ENCODE measurements at regions not wholly inside any gene's neighbourhood (a gene's known extent, or its start where the extent isn't known, plus 50 kb on each side); places are given as distances from the start of the nearest gene placed in this dataset.

DNA sequence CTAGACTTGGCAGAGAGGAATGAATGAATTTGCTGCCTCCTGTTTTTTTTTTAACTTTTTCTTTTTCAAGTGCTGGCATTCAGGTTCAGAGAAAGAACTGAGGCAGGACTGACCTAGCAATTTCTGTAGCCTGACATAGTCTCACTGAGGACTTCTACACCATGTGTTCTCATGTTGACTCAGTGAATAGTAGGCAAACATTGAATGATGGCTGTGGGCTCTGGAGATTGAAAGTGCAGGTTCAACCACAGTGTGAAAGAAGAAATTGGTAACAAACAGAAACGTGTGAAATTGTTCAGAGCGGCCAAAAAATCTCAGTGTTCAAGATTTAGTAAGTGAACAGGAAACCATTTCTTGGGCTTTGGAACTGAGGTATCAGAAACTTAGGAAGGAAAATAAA, 322.4 kb upstream of the GHITM start:
- TF ChIP-seq, protein P1, sequence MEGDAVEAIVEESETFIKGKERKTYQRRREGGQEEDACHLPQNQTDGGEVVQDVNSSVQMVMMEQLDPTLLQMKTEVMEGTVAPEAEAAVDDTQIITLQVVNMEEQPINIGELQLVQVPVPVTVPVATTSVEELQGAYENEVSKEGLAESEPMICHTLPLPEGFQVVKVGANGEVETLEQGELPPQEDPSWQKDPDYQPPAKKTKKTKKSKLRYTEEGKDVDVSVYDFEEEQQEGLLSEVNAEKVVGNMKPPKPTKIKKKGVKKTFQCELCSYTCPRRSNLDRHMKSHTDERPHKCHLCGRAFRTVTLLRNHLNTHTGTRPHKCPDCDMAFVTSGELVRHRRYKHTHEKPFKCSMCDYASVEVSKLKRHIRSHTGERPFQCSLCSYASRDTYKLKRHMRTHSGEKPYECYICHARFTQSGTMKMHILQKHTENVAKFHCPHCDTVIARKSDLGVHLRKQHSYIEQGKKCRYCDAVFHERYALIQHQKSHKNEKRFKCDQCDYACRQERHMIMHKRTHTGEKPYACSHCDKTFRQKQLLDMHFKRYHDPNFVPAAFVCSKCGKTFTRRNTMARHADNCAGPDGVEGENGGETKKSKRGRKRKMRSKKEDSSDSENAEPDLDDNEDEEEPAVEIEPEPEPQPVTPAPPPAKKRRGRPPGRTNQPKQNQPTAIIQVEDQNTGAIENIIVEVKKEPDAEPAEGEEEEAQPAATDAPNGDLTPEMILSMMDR (IDR thresholded peaks at IDR 0.05): no peak
- DNase-seq (ENCODE audit: low spot score) (no peak), ATAC-seq (ENCODE audit: low FRiP score) (no peak)

DNA sequence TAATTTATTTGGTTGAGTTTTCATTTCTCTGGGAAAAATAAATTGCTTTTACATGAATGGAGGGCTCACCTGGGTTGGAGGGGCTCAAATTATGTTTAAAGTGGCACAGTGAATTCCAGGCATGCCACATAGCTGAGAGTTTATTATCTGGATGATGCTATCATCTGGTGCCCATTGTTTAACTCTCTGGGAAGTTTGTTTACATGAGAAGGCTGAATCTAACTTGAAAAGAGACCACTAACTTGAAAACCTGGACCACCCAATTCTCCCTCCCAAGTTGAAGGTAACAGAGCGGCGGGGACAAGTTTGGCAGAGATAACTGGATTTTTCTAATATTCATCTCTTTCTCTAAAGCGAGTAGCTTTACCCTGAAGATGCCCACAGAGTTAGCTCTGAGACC, 321.5 kb upstream of the GHITM start:
- no peak for DNase-seq (ENCODE audit: low spot score)
- ATAC-seq (ENCODE audit: low FRiP score): no peak
- TF ChIP-seq, protein P1 (IDR thresholded peaks at IDR 0.05): no peak

DNA sequence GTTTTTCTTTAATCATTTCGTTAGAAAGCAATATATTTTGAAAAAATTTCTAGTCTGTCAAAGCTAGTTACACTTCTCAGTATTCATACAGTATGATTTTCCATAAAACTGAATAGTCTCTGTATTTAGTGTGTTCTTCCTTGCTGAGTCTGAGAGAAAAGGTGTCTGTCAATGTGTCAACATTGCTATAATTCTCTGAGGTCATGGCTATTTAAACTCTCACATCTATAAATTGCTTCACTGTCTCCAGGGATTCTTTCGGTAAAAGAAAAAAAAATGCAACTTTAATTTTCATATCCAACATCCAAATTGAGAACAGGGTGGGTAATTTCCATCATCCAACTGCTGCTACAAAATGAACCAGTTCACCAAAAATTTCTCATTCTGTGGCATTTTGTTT, 319.7 kb upstream of the GHITM start:
- ATAC-seq (ENCODE audit: low FRiP score) (no peak), DNase-seq (ENCODE audit: low spot score) (no peak)
- TF ChIP-seq, protein P1 (IDR thresholded peaks at IDR 0.05): no peak

DNA sequence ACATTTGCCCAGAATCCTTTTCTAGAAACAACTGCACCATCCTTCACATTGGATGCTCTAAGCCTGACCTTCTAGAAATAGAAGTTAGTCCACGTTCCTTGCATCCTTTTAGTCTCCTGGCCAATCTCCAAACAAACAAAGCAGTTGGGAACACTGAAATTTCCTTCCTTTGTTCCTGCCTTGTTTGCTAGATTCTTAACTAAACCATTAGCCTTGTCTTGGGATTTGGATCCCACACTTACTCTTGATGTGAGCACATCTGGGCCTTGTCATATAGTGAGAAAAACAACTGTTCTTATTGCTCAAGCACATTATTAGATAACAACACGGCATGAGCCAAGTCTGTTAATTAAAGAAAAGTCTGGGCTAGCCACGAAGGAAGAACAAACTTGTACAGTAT, 319.3 kb upstream of the GHITM start:
- TF ChIP-seq, protein P1 (IDR thresholded peaks at IDR 0.05): no peak
- ATAC-seq (ENCODE audit: low FRiP score): no peak
- DNase-seq (ENCODE audit: low spot score): no peak

DNA sequence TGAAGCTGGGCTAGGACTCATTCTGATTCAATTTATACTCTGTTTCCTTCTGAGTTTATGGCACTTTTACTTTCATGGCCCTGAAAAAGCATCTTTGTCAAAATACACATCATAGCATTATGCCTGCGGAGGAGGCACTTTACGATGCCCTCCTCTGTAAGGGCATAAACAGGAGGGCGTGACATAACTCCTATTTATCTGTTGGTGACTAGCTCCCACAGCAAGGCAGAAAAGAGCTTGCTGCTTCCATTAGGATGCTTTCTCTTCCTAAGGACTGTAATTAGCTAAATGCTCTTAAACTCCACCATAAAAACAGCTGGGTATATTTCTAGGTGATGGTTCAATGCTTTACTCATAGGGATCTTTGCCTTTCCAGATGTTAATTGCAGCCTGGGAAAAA, 315.2 kb upstream of the GHITM start:
- DNase-seq (ENCODE audit: low spot score): no peak
- ATAC-seq (ENCODE audit: low FRiP score): no peak
- TF ChIP-seq, protein P1 (IDR thresholded peaks at IDR 0.05): no peak

DNA sequence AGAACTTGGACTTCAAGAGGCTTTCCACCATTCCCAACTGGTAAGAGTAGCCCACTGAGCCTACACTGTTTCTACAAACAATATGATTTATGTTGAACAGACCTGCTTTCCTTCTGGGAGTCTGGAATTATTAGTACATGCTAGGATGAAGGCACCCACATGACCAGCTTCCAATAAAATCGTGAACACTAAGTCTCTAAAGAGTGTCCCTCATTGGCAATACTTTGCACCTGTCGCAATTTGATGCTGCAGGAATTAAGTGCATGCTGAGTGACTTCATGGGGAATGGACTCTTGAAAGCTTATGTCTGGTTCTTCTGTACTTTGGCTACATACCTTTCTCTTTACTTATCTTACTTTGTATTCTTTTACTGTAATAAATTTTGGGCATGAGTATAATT, 305.2 kb upstream of the GHITM start:
- TF ChIP-seq, protein P1 (IDR thresholded peaks at IDR 0.05): no peak
- no peak for ATAC-seq (ENCODE audit: low FRiP score)

DNA sequence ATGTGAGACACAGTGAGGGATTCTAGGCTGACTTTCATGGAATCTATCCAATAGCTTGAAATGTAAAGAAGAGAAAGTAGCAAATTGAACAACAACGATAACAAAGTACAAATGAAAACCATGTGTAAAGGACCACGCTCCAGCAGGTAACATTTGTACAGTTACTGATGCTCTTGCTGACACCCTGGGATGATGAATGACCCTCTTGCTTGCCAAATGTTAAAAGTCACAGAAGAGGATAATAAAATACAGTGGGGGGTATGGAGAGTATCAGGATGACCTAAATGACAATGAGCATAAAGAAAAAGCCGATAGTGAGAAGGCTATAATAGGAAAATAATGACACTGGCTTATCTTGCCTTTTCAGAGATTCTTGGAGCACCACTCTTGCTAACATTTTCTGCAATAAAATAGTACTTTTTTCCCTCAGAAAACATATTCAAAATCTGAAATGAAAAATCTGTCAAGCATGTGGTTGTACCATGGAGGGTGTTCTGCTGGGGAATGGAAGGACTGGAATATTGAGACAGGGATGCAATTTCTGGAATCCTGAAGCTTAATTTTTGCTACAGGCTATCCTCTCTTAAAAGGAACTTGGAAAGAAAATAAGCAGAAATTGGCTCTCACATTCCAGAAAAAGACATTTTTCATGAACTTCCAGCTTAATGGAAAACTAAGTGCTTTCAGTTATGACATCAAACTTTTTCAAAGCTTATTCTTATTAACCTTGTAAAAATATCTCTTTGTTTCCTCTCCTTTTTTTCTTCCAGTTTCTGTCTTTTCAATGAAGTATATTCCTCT, 303.2 kb upstream of the GHITM start:
- TF ChIP-seq, protein P1 (IDR thresholded peaks at IDR 0.05): no peak
- no peak for DNase-seq (ENCODE audit: low spot score)
- no peak for ATAC-seq (ENCODE audit: low FRiP score)

More for the DNA sequence above, 305.2 kb upstream of the GHITM start:
- DNase-seq (ENCODE audit: low spot score): no peak
